HEK293 (cell line): ENCODE measurements at regions not wholly inside any gene's neighbourhood (a gene's known extent, or its start where the extent isn't known, plus 50 kb on each side); places are given as distances from the start of the nearest gene placed in this dataset.
A peak's percentile ranks its signal among the peaks of the same experiment; 100 is the strongest.

ENCODE experiments used
- CTCF ChIA-PET: fragments of 350-600 bp; formaldehyde crosslinking; extraction: SDS; loops from one replicate; lab custom pipeline; 2021; ENCODE audit warnings: antibody characterized with exemption; lab: Yijun Ruan, JAX
- POLR2A ChIA-PET: fragments of 300-600 bp; formaldehyde crosslinking; extraction: SDS; loops from one replicate; lab custom pipeline; 2020; ENCODE audit warnings: antibody characterized with exemption, inconsistent platforms; lab: Yijun Ruan, JAX
- H3K27ac ChIP-seq: fragments of 200-500 bp; sonication (Bioruptor generic); 2 replicates; pipeline ENCODE4 v1.5.1; 2014; ENCODE audit warnings: low read depth, low read length, control low read depth, inconsistent platforms; ENCODE audit errors: extremely low read depth
- H3K36me3 ChIP-seq, 2 experiments: fragments of 200-500 bp in 1 of 2; sonication (Bioruptor generic) in 1 of 2; 1 replicate in 1 of 2; 2 replicates in 1 of 2; pipeline ENCODE4 v1.5.1; 2014 to 2017; ENCODE audit warnings: inconsistent platforms in 2 of 2, low read length in 2 of 2; ENCODE audit not compliant: control insufficient read depth in 2 of 2, insufficient read depth in 1 of 2
- H3K4me1 ChIP-seq: fragments of 200-500 bp; sonication (Bioruptor generic); 2 replicates; pipeline ENCODE4 v1.5.1; 2014; ENCODE audit warnings: mild to moderate bottlenecking, low read length, inconsistent platforms; ENCODE audit not compliant: control insufficient read depth, insufficient read depth
- H3K4me3 ChIP-seq: 2 replicates; pipeline ENCODE4 v1.5.1; 2011; ENCODE audit warnings: low read depth, mild to moderate bottlenecking, control low read depth, low read length, moderate library complexity
- H3K9me3 ChIP-seq: fragments of 200-500 bp; sonication (Bioruptor generic); 2 replicates; pipeline ENCODE4 v1.5.1; 2014; ENCODE audit warnings: low read depth, low read length, inconsistent platforms; ENCODE audit not compliant: control insufficient read depth, insufficient read depth
- HIC1 ChIP-seq: fragments of 450-650 bp; formaldehyde crosslinking; IDR thresholded peaks from 2 replicates; pipeline ENCODE4 v1.5.1; 2016; ENCODE audit warnings: missing biosample characterization, missing genetic modification characterization
- REPIN1 ChIP-seq: fragments of 450-650 bp; formaldehyde crosslinking; IDR thresholded peaks from 2 replicates; pipeline ENCODE4 v1.5.1; 2017; ENCODE audit warnings: missing biosample characterization, missing genetic modification characterization, low read depth
- SCRT2 ChIP-seq: fragments of 450-650 bp; formaldehyde crosslinking; IDR thresholded peaks from 2 replicates; pipeline ENCODE4 v1.5.1; 2016; ENCODE audit warnings: missing biosample characterization, missing genetic modification characterization
- ZFHX2 ChIP-seq: fragments of 450-650 bp; formaldehyde crosslinking; conservative IDR thresholded peaks from 2 replicates; pipeline ENCODE4 v1.5.1; 2016; ENCODE audit warnings: missing biosample characterization, missing genetic modification characterization
- ZNF112 ChIP-seq: fragments of 450-650 bp; formaldehyde crosslinking; IDR thresholded peaks from 2 replicates; pipeline ENCODE4 v1.5.0; 2017; ENCODE audit warnings: missing biosample characterization, missing genetic modification characterization
- ZNF133 ChIP-seq: fragments of 450-650 bp; formaldehyde crosslinking; IDR thresholded peaks from 2 replicates; pipeline ENCODE4 v1.5.1; 2016; ENCODE audit warnings: missing biosample characterization, missing genetic modification characterization
- ZNF157 ChIP-seq: fragments of 450-650 bp; formaldehyde crosslinking; IDR thresholded peaks from 2 replicates; pipeline ENCODE4 v1.5.1; 2016; ENCODE audit warnings: missing biosample characterization, missing genetic modification characterization
- ZNF221 ChIP-seq: fragments of 450-650 bp; formaldehyde crosslinking; IDR thresholded peaks from 2 replicates; pipeline ENCODE4 v1.5.1; 2017; ENCODE audit warnings: missing biosample characterization, missing genetic modification characterization, borderline replicate concordance
- ZNF292 ChIP-seq: fragments of 450-650 bp; formaldehyde crosslinking; IDR thresholded peaks from 2 replicates; pipeline ENCODE4 v1.5.1; 2016; ENCODE audit warnings: low read depth, missing biosample characterization, missing genetic modification characterization, borderline replicate concordance
- ZNF335 ChIP-seq: fragments of 450-650 bp; formaldehyde crosslinking; conservative IDR thresholded peaks from 2 replicates; pipeline ENCODE4 v1.5.1; 2016; ENCODE audit warnings: missing biosample characterization, missing genetic modification characterization
- ZNF391 ChIP-seq: fragments of 450-650 bp; formaldehyde crosslinking; IDR thresholded peaks from 2 replicates; pipeline ENCODE4 v1.5.1; 2016; ENCODE audit warnings: low read depth, missing biosample characterization, missing genetic modification characterization, borderline replicate concordance
- ZNF48 ChIP-seq: fragments of 450-650 bp; formaldehyde crosslinking; IDR thresholded peaks from 2 replicates; pipeline ENCODE4 v1.5.1; 2016; ENCODE audit warnings: missing biosample characterization, missing genetic modification characterization
- ZNF555 ChIP-seq: fragments of 450-650 bp; formaldehyde crosslinking; conservative IDR thresholded peaks from 2 replicates; pipeline ENCODE4 v1.5.1; 2017; ENCODE audit warnings: missing biosample characterization, mild to moderate bottlenecking, missing genetic modification characterization, inconsistent platforms
- ZNF561 ChIP-seq: fragments of 450-650 bp; IDR thresholded peaks from 2 replicates; pipeline ENCODE4 v1.5.1; 2018; ENCODE audit warnings: missing biosample characterization, missing genetic modification characterization, borderline replicate concordance
- ZNF585B ChIP-seq: fragments of 450-650 bp; formaldehyde crosslinking; IDR thresholded peaks from 2 replicates; pipeline ENCODE4 v1.5.1; 2016; ENCODE audit warnings: missing biosample characterization, missing genetic modification characterization
- ZNF624 ChIP-seq: fragments of 450-650 bp; formaldehyde crosslinking; IDR thresholded peaks from 2 replicates; pipeline ENCODE4 v1.5.1; 2017; ENCODE audit warnings: missing biosample characterization, missing genetic modification characterization
- ZNF654 ChIP-seq: fragments of 450-650 bp; formaldehyde crosslinking; IDR thresholded peaks from 2 replicates; pipeline ENCODE4 v1.5.1; 2016; ENCODE audit warnings: low read depth, missing biosample characterization, missing genetic modification characterization
- ZNF670 ChIP-seq: fragments of 450-650 bp; formaldehyde crosslinking; IDR thresholded peaks from 2 replicates; pipeline ENCODE4 v1.5.1; 2016; ENCODE audit warnings: missing biosample characterization, missing genetic modification characterization, low read depth
- ZNF791 ChIP-seq: fragments of 450-650 bp; formaldehyde crosslinking; IDR thresholded peaks from 2 replicates; pipeline ENCODE4 v1.5.1; 2016; ENCODE audit warnings: missing biosample characterization, missing genetic modification characterization
- TF ChIP-seq, protein P1 (sequence below): fragments of 450-650 bp; formaldehyde crosslinking; conservative IDR thresholded peaks from 2 replicates; pipeline ENCODE4 v1.5.1; 2016; ENCODE audit warnings: low read depth, missing biosample characterization, missing genetic modification characterization

DNA sequence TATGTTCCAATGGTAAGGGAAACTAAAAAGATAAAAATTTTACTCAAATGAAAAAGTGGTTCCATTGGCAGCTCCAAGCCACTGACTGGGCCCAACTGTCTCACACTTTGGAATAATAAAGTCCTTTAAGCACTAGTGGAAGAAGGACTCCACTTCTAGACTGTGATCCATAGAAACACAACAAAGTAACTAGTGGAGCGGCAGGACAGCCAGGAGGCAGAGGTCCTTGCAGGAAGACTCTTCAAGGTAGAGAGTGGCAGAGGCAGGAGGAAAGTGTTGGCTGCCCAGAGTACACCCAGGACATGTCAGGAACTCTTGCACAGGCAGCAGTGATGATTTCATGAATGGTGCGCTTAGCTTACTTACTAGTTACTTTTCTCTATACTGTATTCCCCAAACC is 65.0 kb upstream of the CCN6 start:
- H3K27ac ChIP-seq, result no peak overlapping the region
- no peak overlapping the region for H3K4me3 ChIP-seq
- TF ChIP-seq ZNF654 (tag by site-specific recombination) (no peak), ZNF48 (tag by site-specific recombination) (no peak), ZNF221 (tag by site-specific recombination) (no peak), ZNF624 (tag by site-specific recombination) (no peak), ZNF157 (no peak)
- TF ChIP-seq, protein P1, sequence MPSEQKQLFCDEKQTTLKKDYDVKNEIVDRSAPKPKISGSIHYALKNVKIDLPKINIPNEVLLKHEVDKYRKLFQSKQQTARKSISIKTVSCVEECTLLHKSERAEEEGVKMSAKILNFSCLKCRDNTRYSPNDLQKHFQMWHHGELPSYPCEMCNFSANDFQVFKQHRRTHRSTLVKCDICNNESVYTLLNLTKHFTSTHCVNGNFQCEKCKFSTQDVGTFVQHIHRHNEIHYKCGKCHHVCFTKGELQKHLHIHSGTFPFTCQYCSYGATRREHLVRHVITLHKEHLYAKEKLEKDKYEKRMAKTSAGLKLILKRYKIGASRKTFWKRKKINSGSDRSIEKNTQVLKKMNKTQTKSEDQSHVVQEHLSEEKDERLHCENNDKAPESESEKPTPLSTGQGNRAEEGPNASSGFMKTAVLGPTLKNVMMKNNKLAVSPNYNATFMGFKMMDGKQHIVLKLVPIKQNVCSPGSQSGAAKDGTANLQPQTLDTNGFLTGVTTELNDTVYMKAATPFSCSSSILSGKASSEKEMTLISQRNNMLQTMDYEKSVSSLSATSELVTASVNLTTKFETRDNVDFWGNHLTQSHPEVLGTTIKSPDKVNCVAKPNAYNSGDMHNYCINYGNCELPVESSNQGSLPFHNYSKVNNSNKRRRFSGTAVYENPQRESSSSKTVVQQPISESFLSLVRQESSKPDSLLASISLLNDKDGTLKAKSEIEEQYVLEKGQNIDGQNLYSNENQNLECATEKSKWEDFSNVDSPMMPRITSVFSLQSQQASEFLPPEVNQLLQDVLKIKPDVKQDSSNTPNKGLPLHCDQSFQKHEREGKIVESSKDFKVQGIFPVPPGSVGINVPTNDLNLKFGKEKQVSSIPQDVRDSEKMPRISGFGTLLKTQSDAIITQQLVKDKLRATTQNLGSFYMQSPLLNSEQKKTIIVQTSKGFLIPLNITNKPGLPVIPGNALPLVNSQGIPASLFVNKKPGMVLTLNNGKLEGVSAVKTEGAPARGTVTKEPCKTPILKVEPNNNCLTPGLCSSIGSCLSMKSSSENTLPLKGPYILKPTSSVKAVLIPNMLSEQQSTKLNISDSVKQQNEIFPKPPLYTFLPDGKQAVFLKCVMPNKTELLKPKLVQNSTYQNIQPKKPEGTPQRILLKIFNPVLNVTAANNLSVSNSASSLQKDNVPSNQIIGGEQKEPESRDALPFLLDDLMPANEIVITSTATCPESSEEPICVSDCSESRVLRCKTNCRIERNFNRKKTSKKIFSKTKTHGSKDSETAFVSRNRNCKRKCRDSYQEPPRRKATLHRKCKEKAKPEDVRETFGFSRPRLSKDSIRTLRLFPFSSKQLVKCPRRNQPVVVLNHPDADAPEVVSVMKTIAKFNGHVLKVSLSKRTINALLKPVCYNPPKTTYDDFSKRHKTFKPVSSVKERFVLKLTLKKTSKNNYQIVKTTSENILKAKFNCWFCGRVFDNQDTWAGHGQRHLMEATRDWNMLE (tag by site-specific recombination), result no peak
- ChIA-PET POLR2A (no interaction called here), CTCF (no interaction called here)
- no peaks in the 10 kb centered on the region for H3K9me3 ChIP-seq
- H3K36me3 ChIP-seq, result no peaks in the 10 kb centered on the region
- no peaks in the 10 kb centered on the region for H3K4me1 ChIP-seq

DNA sequence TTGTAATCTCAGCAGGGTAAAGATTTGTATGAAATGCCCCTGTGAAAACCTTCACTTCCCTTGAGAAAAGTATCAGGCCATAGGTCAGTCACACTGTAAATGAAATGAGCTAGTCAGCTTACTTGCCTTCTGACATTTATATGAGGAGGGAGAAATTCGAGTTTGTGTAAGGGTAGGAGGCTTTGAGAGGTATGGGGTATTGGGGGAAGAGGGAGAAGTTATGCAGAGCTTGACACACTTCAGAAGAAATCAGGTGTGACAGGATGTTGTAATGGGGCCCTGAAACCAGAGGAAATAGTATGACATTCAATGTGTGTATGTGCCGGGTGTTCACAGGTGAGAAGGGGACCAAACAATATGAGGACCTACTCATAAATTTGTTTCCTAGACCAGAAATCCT is 64.2 kb upstream of the CCN6 start:
- H3K4me1 ChIP-seq, result no peaks in the 10 kb centered on the region
- H3K9me3 ChIP-seq, result no peaks in the 10 kb centered on the region
- no peak overlapping the region for H3K27ac ChIP-seq
- no peak overlapping the region for H3K4me3 ChIP-seq
- no peak for TF ChIP-seq ZFHX2 (tag by site-specific recombination)
- no peak for TF ChIP-seq REPIN1 (tag by site-specific recombination)
- peak; percentile 31; the same call in 1 of the 2 replicates for TF ChIP-seq ZNF335 (tag by site-specific recombination)
- TF ChIP-seq HIC1 (tag by site-specific recombination), result no peak
- H3K36me3 ChIP-seq, result no peaks in the 10 kb centered on the region
- ChIA-PET CTCF (interaction anchor here (1.0 kb wide), 2 partner anchors 10 to 23 kb away, joined by 4 to 5 read pairs; no protein-coding TSS in a partner anchor), POLR2A (no interaction called here)

DNA sequence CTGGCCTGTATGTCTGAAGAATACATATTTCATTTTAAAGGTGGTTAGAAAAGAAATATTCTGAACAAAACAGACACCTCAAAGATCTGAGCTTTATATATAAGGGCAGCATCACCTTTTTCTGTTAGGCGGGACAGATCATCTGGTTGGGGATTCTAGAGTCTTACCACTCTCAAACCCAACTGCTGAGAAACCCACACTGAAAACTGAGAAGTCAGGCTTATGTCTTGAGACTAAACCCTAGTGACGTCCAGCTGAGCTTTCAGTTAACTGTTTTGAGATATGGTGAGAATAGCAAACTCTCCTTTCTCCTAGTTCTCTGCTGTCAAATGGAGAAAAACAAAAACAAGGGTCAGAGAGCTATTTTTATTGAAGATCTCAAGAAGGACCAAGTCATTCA is 63.7 kb upstream of the CCN6 start:
- CTCF ChIA-PET, result interaction anchor here (0.6 to 1.0 kb wide), 3 partner anchors 9 to 406 kb away, joined by 3 to 5 read pairs (median 4); no protein-coding TSS in a partner anchor
- H3K4me1 ChIP-seq, result no peaks in the 10 kb centered on the region
- no peak overlapping the region for H3K4me3 ChIP-seq
- POLR2A ChIA-PET, result no interaction called here
- no peaks in the 10 kb centered on the region for H3K36me3 ChIP-seq
- no peaks in the 10 kb centered on the region for H3K9me3 ChIP-seq
- H3K27ac ChIP-seq, result no peak overlapping the region
- no peak for TF ChIP-seq ZNF670
- no peak for TF ChIP-seq ZNF791 (tag by site-specific recombination)
- no peak for TF ChIP-seq ZNF585B (tag by site-specific recombination)
- TF ChIP-seq, protein P1 (tag by site-specific recombination), result no peak
- no peak for TF ChIP-seq ZNF133 (tag by site-specific recombination)
- no peak for TF ChIP-seq ZNF555 (tag by site-specific recombination)
- TF ChIP-seq ZNF292 (tag by site-specific recombination), result no peak
- no peak for TF ChIP-seq ZNF112 (tag by site-specific recombination)
- TF ChIP-seq SCRT2 (tag by site-specific recombination), result no peak
- TF ChIP-seq ZNF561, result no peak
- TF ChIP-seq ZNF391 (tag by site-specific recombination), result no peak
